BLaER1 (cell line): ENCODE measurements at regions not wholly inside any gene's neighbourhood (a gene's known extent, or its start where the extent isn't known, plus 50 kb on each side); places are given as distances from the start of the nearest gene placed in this dataset.
A peak's percentile ranks its signal among the peaks of the same experiment; 100 is the strongest.

ENCODE experiments used
- H3K27ac ChIP-seq: shearing (Covaris generic); formaldehyde crosslinking; 2 replicates; pipeline ENCODE4 v1.8.1; 2022
- H3K27me3 ChIP-seq: shearing (Covaris generic); formaldehyde crosslinking; 2 replicates; pipeline ENCODE4 v1.8.1; 2022
- H3K36me3 ChIP-seq: shearing (Covaris generic); formaldehyde crosslinking; 2 replicates; pipeline ENCODE4 v1.8.1; 2022
- H3K4me1 ChIP-seq: shearing (Covaris generic); formaldehyde crosslinking; 2 replicates; pipeline ENCODE4 v1.8.1; 2022
- H3K4me2 ChIP-seq: shearing (Covaris generic); formaldehyde crosslinking; 2 replicates; pipeline ENCODE4 v1.8.1; 2022
- H3K4me3 ChIP-seq: shearing (Covaris generic); formaldehyde crosslinking; 2 replicates; pipeline ENCODE4 v1.8.1; 2022
- H3K9ac ChIP-seq: shearing (Covaris generic); formaldehyde crosslinking; 2 replicates; pipeline ENCODE4 v1.8.1; 2022
- H3K9me3 ChIP-seq: shearing (Covaris generic); formaldehyde crosslinking; 2 replicates; pipeline ENCODE4 v1.8.1; 2022
- H4K20me1 ChIP-seq: shearing (Covaris generic); formaldehyde crosslinking; 2 replicates; pipeline ENCODE4 v1.8.1; 2022
- Cebpa-rat ChIP-seq: shearing (Covaris generic); IDR thresholded peaks from 2 replicates; pipeline ENCODE4 v1.8.1; 2022

GRCh38 chr5:124812771-124813358 is 66.4 kb upstream of the ZNF608 start:
- H4K20me1 ChIP-seq = no peaks in the 10 kb centered on the region
- no peak for TF ChIP-seq Cebpa-rat

GRCh38 chr5:124816381-124816780 is 69.9 kb upstream of the ZNF608 start:
- no peaks in the 10 kb centered on the region for H3K36me3 ChIP-seq
- TF ChIP-seq Cebpa-rat = no peak

More at GRCh38 chr5:124812771-124813358, 66.4 kb upstream of the ZNF608 start:
- Histone ChIP-seq H3K4me3 (no peak overlapping the region), H3K4me1 (no peaks in the 10 kb centered on the region), H3K27ac (no peak overlapping the region), H3K9ac (no peak overlapping the region), H3K27me3 (no peaks in the 10 kb centered on the region), H3K4me2 (no peak overlapping the region), H3K36me3 (no peaks in the 10 kb centered on the region), H3K9me3 (no peaks in the 10 kb centered on the region; the same call in 1 of the 2 replicates)

GRCh38 chr5:124819201-124819600 is 72.8 kb upstream of the ZNF608 start:
- Histone ChIP-seq H3K4me2 (no peak overlapping the region), H3K4me1 (no peaks in the 10 kb centered on the region), H3K36me3 (no peaks in the 10 kb centered on the region), H3K27me3 (no peaks in the 10 kb centered on the region), H3K27ac (no peak overlapping the region), H3K4me3 (no peak overlapping the region), H4K20me1 (no peaks in the 10 kb centered on the region), H3K9ac (no peak overlapping the region), H3K9me3 (peaks cover 6% of the 10 kb centered on the region; the same call in 1 of the 2 replicates)
- no peak for TF ChIP-seq Cebpa-rat

More at GRCh38 chr5:124816381-124816780, 69.9 kb upstream of the ZNF608 start:
- no peak overlapping the region for H3K4me2 ChIP-seq
- H3K9me3 ChIP-seq = peaks cover 6% of the 10 kb centered on the region; the same call in 1 of the 2 replicates
- H3K9ac ChIP-seq = no peak overlapping the region
- H4K20me1 ChIP-seq = no peaks in the 10 kb centered on the region
- no peak overlapping the region for H3K4me3 ChIP-seq
- no peak overlapping the region for H3K27ac ChIP-seq
- no peaks in the 10 kb centered on the region for H3K27me3 ChIP-seq
- no peaks in the 10 kb centered on the region for H3K4me1 ChIP-seq

- Histone ChIP-seq H3K27me3 (no peaks in the 10 kb centered on the region), H3K9me3 (peaks cover 6% of the 10 kb centered on the region; the same call in 1 of the 2 replicates), H3K4me2 (no peak overlapping the region), H3K36me3 (no peaks in the 10 kb centered on the region), H3K4me1 (no peaks in the 10 kb centered on the region), H3K9ac (no peak overlapping the region), H3K4me3 (no peak overlapping the region), H4K20me1 (no peaks in the 10 kb centered on the region), H3K27ac (no peak overlapping the region)
- TF ChIP-seq Cebpa-rat = no peak
Measured at GRCh38 chr5:124822647-124823046, 76.2 kb upstream of the ZNF608 start.

- no peak overlapping the region for H3K4me3 ChIP-seq
- no peak overlapping the region for H3K4me2 ChIP-seq
- H3K9ac ChIP-seq = no peak overlapping the region
- no peak for TF ChIP-seq Cebpa-rat
- H3K36me3 ChIP-seq = no peaks in the 10 kb centered on the region
- H3K27me3 ChIP-seq = no peaks in the 10 kb centered on the region
- peaks cover 6% of the 10 kb centered on the region; the same call in 1 of the 2 replicates for H3K9me3 ChIP-seq
- peaks cover 4% of the 10 kb centered on the region for H3K4me1 ChIP-seq
- H4K20me1 ChIP-seq = no peaks in the 10 kb centered on the region
- H3K27ac ChIP-seq = no peak overlapping the region
Measured at GRCh38 chr5:124823380-124823779, 76.9 kb upstream of the ZNF608 start.

- H3K4me3 ChIP-seq = no peak overlapping the region
- H3K36me3 ChIP-seq = no peaks in the 10 kb centered on the region
- H3K9ac ChIP-seq = no peak overlapping the region
- no peak for TF ChIP-seq Cebpa-rat
- no peak overlapping the region for H3K4me2 ChIP-seq
- H3K4me1 ChIP-seq = peaks cover 12% of the 10 kb centered on the region
- H4K20me1 ChIP-seq = no peaks in the 10 kb centered on the region
- H3K9me3 ChIP-seq = peaks cover 6% of the 10 kb centered on the region; the same call in 1 of the 2 replicates
- H3K27me3 ChIP-seq = no peaks in the 10 kb centered on the region
- H3K27ac ChIP-seq = no peak overlapping the region
Measured at GRCh38 chr5:124824637-124825158, 78.3 kb upstream of the ZNF608 start.

GRCh38 chr5:124825250-124825982 is 79.0 kb upstream of the ZNF608 start:
- no peak overlapping the region for H3K27ac ChIP-seq
- no peak for TF ChIP-seq Cebpa-rat
- peaks cover 12% of the 10 kb centered on the region for H3K4me1 ChIP-seq
- H3K9ac ChIP-seq = no peak overlapping the region
- H3K27me3 ChIP-seq = no peaks in the 10 kb centered on the region
- H3K4me2 ChIP-seq = no peak overlapping the region
- no peaks in the 10 kb centered on the region for H4K20me1 ChIP-seq
- H3K36me3 ChIP-seq = no peaks in the 10 kb centered on the region
- no peaks in the 10 kb centered on the region for H3K9me3 ChIP-seq
- no peak overlapping the region for H3K4me3 ChIP-seq

GRCh38 chr5:124825983-124826337 is 79.5 kb upstream of the ZNF608 start:
- no peak overlapping the region for H3K9ac ChIP-seq
- H3K27ac ChIP-seq = no peak overlapping the region
- peaks cover 12% of the 10 kb centered on the region for H3K4me1 ChIP-seq
- no peaks in the 10 kb centered on the region for H3K9me3 ChIP-seq
- H3K4me2 ChIP-seq = no peak overlapping the region
- H3K36me3 ChIP-seq = no peaks in the 10 kb centered on the region
- no peaks in the 10 kb centered on the region for H3K27me3 ChIP-seq
- no peaks in the 10 kb centered on the region for H4K20me1 ChIP-seq
- H3K4me3 ChIP-seq = no peak overlapping the region
- no peak for TF ChIP-seq Cebpa-rat

GRCh38 chr5:124828731-124829234 is 82.3 kb upstream of the ZNF608 start:
- Histone ChIP-seq H3K27me3 (no peaks in the 10 kb centered on the region), H3K36me3 (no peaks in the 10 kb centered on the region), H4K20me1 (no peaks in the 10 kb centered on the region), H3K9ac (no peak overlapping the region), H3K4me1 (peaks cover 30% of the 10 kb centered on the region), H3K9me3 (peaks cover 25% of the 10 kb centered on the region), H3K27ac (no peak overlapping the region), H3K4me2 (peak overlapping the region; percentile 44), H3K4me3 (no peak overlapping the region)
- TF ChIP-seq Cebpa-rat = no peak

GRCh38 chr5:124831687-124832240 is 85.3 kb upstream of the ZNF608 start:
- H3K27ac ChIP-seq = 0 out of 2 replicates have a peak overlapping the region, but pooled peaks have one; percentile 12

More at GRCh38 chr5:124831687-124832240, 85.3 kb upstream of the ZNF608 start:
- H3K9me3 ChIP-seq = peaks cover 37% of the 10 kb centered on the region
- H4K20me1 ChIP-seq = no peaks in the 10 kb centered on the region
- H3K4me1 ChIP-seq = peaks cover 30% of the 10 kb centered on the region
- H3K36me3 ChIP-seq = no peaks in the 10 kb centered on the region
- no peak overlapping the region for H3K9ac ChIP-seq
- no peaks in the 10 kb centered on the region for H3K27me3 ChIP-seq
- no peak overlapping the region for H3K4me3 ChIP-seq
- no peak for TF ChIP-seq Cebpa-rat
- peak overlapping the region; percentile 7; the same call in 1 of the 2 replicates for H3K4me2 ChIP-seq
